ENCODE measurements at regions not wholly inside any gene's neighbourhood (a gene's known extent, or its start where the extent isn't known, plus 50 kb on each side); places are given as distances from the start of the nearest gene placed in this dataset.
A peak's percentile ranks its signal among the peaks of the same experiment; 100 is the strongest.

DNA sequence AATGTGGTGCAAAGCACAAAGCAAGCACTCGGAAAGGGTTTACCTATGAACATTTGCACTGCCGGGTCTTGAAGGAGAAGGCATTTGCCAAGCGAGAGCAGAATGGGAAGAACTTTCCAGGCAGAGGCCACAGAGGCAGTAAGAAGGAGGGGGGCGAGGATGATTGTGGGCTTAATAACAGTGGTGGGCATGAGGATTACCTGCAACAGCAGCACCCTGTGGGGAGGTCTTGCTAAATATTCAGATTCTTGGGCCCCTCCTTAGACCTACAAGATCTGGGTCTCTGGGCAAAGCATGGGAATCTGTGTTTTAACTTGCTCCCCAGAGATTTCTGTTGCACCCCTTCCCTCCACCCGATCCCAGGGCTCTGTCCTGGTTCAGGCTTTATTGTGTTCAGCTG is 75.1 kb upstream of the ZBED5 start:
- DNase-seq (ENCODE audit: low spot score) (no peak), FAIRE-seq (no peak)

DNA sequence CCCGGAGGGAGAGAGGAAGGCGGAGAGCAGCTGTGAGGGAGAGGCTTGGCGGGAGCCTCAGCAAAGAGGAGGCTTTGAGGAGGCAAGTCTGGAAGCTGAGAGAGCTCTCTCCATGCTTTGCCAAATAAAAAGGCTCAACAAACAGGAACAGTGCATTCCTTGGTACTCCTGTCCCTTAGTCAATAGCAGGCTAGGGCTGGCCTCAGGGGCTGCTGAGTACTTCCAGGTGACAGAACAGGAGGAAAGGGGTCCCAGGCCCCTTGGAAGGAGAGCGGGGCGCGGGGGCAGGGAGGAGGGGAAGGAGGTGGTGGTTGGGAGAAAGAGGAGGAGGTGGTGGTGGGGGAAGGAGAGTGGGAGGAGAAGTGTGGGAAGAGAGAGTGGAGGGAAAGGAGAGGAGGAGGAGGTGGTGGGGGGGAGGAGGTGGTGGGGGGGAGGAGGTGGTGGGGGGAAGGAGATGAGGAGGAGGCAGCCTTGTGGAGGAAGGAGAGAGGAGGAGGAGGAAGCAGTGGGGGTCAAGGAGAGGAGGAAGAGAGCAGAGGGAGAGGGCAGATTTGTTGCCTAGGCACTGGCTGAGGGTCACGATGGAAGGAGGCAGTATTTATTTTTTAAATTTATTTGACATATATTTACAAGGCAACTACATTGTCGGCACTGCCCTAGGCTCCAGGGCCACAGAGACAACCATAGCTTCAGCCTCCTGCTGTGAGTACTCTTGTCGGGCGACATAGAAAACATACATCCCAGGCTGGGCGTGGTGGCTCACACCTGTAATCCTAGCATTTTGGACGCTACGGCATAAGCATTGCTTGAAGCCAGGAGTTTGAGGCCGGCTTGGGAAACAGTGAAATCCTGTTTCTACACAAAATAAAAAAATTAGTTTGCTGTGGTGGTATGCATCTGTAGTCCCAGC is 74.2 kb upstream of the ZBED5 start:
- no peak for DNase-seq (ENCODE audit: low spot score)
- no peak for FAIRE-seq

GRCh38 chr11:10930972-10931760 is 73.3 kb upstream of the ZBED5 start:
- FAIRE-seq = no peak

GRCh38 chr11:10930224-10930971 is 72.5 kb upstream of the ZBED5 start:
- no peak for FAIRE-seq

More at GRCh38 chr11:10930972-10931760, 73.3 kb upstream of the ZBED5 start:
- DNase-seq (ENCODE audit: low spot score) = peak; percentile 36

DNA sequence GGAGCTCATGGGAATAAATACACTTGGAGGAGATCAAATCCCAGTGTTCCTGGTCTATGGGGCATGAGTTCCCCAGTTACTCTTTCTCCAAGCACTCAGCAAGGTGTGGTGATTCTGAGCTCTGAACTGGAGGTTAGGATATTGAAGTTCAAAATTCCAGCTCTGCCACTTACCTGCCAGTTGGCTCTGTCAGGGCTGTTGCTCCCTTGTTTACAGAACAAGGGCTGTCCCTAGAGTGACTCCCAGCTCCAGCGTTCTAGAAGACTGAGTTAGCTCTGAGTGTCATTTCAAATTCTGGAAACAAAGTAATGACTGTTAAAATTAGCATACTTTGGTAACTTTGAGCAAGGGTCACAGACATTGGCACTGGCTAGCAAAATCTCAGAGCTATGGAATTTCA is 69.7 kb upstream of the ZBED5 start:
- FAIRE-seq (no peak), DNase-seq (ENCODE audit: low spot score) (no peak)

More at GRCh38 chr11:10930224-10930971, 72.5 kb upstream of the ZBED5 start:
- no peak for DNase-seq (ENCODE audit: low spot score)

DNA sequence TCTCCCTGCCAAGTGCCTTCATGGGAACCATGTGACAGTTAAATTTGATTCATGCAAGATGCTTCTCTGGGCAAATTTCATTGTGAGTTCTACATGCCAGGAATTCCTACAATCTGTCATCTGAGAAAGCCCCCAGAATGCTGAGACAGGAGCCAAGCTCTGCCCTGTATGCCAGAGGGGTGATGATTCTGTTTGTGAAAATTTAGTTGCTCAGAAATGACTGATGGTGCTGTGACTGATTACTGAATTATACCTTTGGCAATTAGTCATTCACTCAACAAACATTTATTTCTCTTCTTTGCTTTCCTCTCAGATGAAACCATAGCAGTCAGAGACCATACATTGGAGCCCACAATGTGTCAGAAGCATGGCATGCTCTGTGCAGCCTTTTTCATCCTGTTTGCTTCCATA is 69.0 kb upstream of the ZBED5 start:
- FAIRE-seq = no peak
- DNase-seq (ENCODE audit: low spot score) = peak; percentile 45

GRCh38 chr11:10925149-10925926 is 67.5 kb upstream of the ZBED5 start:
- no peak for FAIRE-seq
- DNase-seq (ENCODE audit: low spot score) = no peak

DNA sequence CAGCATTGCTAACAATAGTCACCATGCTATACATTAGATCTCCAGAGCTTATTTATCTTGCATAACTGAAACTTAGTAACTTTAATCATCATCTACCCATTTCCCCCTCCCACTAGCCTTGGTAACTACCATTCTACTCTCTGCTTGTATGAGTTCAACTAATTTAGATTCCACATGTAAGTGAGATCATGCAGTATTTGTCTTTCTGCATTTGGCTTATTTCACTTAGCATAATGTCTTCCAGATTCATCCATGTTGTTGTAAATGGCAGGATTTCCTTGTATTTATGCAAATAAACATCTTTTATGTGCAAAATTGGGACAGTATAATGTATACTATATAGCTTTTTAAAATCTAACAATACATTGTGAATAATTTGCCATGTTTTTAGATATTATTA is 66.0 kb upstream of the ZBED5 start:
- FAIRE-seq = no peak
- DNase-seq (ENCODE audit: low spot score) = no peak

DNA sequence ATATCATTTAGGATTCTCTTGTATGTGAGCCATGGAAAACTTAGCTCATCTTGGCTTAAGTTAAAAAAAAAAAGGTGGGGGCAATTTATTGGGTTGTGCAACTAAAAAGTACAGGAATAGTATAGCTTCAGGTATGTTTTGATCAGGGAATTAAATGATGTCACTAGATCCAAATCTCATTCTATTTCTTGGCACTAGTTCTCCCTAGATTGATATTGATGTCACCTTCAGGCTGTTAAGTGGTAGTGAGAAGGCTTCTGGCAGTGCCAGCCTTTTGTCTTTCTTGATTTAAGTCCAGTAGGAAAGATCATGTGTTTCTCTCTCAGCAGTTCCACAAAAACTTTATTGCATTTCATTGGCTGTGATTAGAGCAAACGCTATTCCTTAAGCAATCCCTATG is 65.0 kb upstream of the ZBED5 start:
- FAIRE-seq = no peak
- DNase-seq (ENCODE audit: low spot score) = no peak

- no peak for FAIRE-seq
- no peak for DNase-seq (ENCODE audit: low spot score)
These were observed 63.0 kb upstream of the ZBED5 start for GRCh38 chr11:10920875-10921274.

DNA sequence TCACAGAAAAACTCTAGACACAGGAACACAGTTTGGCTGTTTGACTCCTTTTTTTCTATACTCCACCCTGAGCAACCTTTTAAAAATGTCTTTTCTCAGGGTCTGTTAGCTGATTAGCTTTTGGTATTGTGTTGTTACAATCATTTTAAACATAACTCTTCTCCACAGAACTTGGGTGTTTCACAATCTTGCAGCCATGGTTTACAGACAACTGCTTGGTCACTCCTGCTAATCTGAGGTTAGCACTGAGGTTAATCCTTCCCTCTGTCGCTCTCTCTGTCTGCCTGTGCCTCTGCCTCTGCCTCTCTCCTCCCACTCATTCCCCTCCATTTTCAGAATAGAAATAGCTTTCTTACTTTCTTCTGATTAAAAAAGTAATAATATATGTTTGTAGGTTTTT is 62.4 kb upstream of the ZBED5 start:
- DNase-seq (ENCODE audit: low spot score) (no peak), FAIRE-seq (no peak)

DNA sequence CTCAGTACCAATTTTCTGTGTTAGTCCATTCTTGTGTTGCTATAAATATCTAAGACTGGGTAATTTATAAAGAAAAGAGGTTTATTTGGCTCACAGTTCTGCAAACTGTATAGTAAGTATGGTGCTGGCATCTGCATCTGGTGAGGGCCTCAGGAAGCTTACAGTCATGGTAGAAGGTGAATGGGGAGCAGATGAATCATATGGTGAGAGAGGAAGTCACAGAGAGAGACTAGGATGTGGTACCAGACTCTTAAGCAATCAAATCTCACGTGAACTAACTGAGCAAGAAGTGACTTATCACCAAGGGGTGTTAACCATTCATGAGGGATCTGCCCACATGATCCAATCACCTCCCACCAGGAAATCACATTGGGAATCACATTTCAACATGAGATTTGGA is 60.8 kb upstream of the ZBED5 start:
- DNase-seq (ENCODE audit: low spot score) (no peak), FAIRE-seq (no peak)

DNA sequence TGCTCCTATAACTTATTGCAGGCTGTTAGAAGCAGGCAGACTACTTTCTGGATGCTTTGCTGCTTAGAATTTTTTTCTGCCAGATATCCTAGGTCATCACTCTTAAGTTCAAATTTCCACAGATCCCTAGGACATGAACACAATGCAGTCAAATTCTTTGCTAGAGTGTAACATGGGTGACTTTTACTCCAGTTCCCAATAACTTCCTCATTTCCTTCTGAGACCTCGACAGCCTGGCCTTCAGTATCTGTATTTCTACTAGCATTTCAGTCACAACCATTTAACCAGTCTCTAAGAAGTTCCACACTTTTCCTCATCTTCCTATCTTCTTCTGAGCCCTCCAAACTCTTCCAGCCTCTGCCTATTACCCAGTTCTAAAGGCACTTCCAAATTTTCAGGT is 60.4 kb upstream of the ZBED5 start:
- DNase-seq (ENCODE audit: low spot score) (no peak), FAIRE-seq (no peak)

GRCh38 chr11:10917802-10918201 is 59.9 kb upstream of the ZBED5 start:
- FAIRE-seq (no peak), DNase-seq (ENCODE audit: low spot score) (no peak)

DNA sequence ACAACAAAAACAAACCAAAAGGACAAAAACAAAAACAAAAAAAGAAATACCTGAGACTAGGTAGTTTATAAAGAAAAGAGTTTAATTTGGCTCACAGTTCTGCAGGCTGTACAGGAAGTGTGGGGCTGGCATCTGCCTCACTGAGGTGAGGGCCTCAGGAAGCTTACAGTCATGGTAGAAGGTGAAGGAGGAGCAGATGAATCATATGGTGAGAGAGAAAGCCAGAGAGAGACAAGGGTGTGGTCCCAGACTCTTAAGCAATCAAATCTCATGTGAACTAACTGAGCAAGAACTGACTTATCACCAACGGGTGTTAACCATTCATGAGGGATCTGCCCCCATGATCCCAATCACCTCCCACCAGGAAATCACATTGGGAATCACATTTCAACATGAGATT is 58.8 kb upstream of the ZBED5 start:
- DNase-seq (ENCODE audit: low spot score) (no peak), FAIRE-seq (no peak)

- DNase-seq (ENCODE audit: low spot score) (no peak), FAIRE-seq (no peak)
These were observed 56.2 kb upstream of the ZBED5 start for GRCh38 chr11:10914050-10914449.

- FAIRE-seq = no peak
- no peak for DNase-seq (ENCODE audit: low spot score)
These were observed 55.2 kb upstream of the ZBED5 start for GRCh38 chr11:10913075-10913474.

DNA sequence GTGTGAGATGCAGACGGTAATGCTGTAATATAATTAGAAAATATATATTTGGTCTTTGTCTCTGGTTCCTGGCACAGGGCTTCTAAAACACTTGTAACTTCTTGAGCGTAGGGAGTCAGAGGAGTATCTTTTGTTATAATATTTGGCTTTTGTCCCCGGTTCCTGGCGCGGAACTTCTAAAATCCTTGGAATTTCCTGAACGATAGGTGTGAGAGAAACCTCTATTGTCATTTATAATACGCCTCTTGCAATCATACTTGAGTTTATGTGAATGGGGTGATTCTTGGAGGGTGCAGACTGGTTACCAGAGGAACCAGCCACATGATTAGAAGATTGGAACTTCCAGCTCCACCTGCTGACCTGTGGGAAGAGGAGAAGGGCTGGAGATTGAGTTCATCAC is 54.1 kb upstream of the ZBED5 start:
- DNase-seq (ENCODE audit: low spot score) = no peak
- no peak for FAIRE-seq

GRCh38 chr11:10909141-10909883 is 51.5 kb upstream of the ZBED5 start:
- no peak for FAIRE-seq

GRCh38 chr11:10908215-10908951 is 50.5 kb upstream of the ZBED5 start:
- DNase-seq (ENCODE audit: low spot score) = peak; percentile 79

More at GRCh38 chr11:10909141-10909883, 51.5 kb upstream of the ZBED5 start:
- DNase-seq (ENCODE audit: low spot score) = peak; percentile 31

More at GRCh38 chr11:10908215-10908951, 50.5 kb upstream of the ZBED5 start:
- FAIRE-seq = peak; percentile 42
